Cardiac fibroblast (primary cell): ENCODE measurements at regions not wholly inside any gene's neighbourhood (a gene's known extent, or its start where the extent isn't known, plus 50 kb on each side); places are given as distances from the start of the nearest gene placed in this dataset.

ENCODE experiments used
- DNase-seq, 2 donors: peaks; one replicate each; pipeline versions ENCODE4 v3.0.0 to v3.0.0-alpha.2; 2010; ENCODE audit warnings: low read depth in 2 of 2
- H3K4me3 ChIP-seq, 2 donors: replicated peaks in 1 of 2; 1 replicate in 1 of 2; 2 replicates in 1 of 2; pipeline ENCODE4 v1.5.1; 2011; ENCODE audit warnings: low read depth in 2 of 2, low read length in 2 of 2, mild to moderate bottlenecking in 2 of 2, moderate library complexity in 1 of 2
- TF ChIP-seq, protein P1 (sequence below): IDR thresholded peaks from one replicate; pipeline ENCODE4 v1.5.1; 2011; ENCODE audit warnings: low read depth, mild to moderate bottlenecking, low read length, inconsistent platforms

DNA sequence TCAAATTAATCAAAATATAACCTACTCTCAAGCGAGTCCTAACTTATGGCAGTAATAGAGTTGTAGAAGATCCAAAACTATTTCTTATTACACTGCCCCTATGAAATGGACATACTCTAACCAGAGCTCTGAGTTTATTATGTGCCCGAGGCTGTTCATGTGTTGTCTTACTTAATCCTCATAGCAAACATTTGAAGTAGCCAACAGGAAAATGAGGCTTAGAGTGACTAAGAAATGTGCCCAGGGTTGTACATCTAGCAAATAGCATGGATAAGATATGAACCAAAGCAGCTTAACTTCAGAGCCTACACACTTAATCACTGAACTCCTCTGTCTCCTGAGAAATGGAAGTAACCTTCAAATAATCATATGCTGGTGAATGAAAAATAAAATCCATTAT, 1551.7 kb downstream of the MAT2B start:
- no peak for DNase-seq
- TF ChIP-seq, protein P1, sequence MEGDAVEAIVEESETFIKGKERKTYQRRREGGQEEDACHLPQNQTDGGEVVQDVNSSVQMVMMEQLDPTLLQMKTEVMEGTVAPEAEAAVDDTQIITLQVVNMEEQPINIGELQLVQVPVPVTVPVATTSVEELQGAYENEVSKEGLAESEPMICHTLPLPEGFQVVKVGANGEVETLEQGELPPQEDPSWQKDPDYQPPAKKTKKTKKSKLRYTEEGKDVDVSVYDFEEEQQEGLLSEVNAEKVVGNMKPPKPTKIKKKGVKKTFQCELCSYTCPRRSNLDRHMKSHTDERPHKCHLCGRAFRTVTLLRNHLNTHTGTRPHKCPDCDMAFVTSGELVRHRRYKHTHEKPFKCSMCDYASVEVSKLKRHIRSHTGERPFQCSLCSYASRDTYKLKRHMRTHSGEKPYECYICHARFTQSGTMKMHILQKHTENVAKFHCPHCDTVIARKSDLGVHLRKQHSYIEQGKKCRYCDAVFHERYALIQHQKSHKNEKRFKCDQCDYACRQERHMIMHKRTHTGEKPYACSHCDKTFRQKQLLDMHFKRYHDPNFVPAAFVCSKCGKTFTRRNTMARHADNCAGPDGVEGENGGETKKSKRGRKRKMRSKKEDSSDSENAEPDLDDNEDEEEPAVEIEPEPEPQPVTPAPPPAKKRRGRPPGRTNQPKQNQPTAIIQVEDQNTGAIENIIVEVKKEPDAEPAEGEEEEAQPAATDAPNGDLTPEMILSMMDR, result no peak
- no peak overlapping the region for H3K4me3 ChIP-seq

DNA sequence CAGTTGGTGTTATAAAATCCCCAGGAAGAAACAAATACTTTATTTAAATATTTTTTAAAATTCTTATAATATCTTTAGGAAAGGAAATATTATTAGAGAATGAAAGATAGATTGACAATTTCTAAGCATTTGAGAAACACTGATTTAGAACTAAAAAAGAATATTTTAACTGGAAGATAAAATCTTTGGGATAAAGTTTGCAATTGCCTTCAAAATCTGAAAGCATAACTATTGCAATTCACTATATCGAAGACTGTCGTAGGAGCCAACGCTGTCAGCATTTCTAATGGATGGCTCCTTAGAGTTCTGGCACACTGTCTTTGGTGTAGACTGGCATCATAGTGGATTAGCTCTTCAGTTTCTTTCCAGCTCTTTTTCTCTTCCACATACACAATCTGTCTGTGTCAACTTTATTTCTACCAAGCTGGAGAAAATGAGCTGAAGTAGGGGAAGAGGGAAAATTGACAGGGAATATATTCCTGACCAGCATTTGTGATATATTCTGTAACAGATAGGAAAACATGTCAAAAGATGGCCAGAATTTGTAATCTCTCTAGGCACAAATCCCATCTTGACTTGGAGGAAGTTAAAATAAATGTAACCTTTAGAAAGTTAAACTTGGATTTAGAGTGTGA, 1561.4 kb downstream of the MAT2B start:
- DNase-seq, result no peak
- no peak overlapping the region for H3K4me3 ChIP-seq
- TF ChIP-seq, protein P1, result no peak

DNA sequence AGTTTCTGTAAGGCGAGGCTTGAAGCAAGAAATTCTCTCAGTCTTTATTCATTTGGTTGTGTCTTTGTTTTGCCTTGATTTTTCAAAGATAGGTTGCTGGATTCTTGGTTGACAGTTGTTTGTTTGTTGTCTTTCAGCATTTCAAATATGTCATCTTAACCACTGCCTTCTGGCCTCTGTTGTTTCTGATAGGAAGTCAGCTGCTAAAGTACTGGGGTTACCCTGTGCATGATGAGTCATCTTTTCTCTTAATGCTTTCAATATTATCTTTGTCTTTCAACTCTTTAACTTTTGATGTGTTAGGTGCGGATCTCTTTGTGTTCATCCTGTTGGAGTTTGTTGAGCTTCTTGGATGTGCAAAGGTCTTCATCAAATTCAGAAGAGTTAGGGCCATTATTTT, 1571.3 kb downstream of the MAT2B start:
- TF ChIP-seq, protein P1, result no peak
- DNase-seq, result no peak

DNA sequence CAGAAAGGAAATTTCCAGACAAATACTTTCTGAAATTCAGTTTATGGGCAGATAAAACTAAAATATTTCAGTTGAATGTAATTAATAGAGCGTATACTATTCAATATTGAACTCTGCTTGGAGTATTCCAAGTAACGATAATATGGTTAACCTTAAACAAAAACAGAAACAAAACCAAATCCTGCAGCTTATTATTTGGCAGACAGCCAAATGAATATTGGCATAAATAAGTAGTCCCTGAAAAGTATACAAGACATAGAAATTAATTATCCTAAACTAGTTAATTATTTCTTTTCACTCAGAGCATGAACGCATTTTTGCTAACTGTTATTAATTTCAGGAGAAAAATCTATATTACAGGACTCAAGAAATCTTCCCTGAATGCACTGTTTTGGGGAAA, 1574.0 kb downstream of the MAT2B start:
- no peak for DNase-seq
- TF ChIP-seq, protein P1, result no peak
- H3K4me3 ChIP-seq, result no peak overlapping the region

More for the DNA sequence above, 1571.3 kb downstream of the MAT2B start:
- H3K4me3 ChIP-seq, result no peak overlapping the region

GRCh38 chr5:165083394-165083793, 1578.0 kb downstream of the MAT2B start:
- no peak for DNase-seq
- TF ChIP-seq, protein P1, result no peak
- no peak overlapping the region for H3K4me3 ChIP-seq

- H3K4me3 ChIP-seq, result no peak overlapping the region
- DNase-seq, result no peak
- TF ChIP-seq, protein P1, result no peak
Observed at GRCh38 chr5:165086465-165086864, 1581.0 kb downstream of the MAT2B start.

GRCh38 chr5:165094782-165095181, 1589.4 kb downstream of the MAT2B start:
- no peak overlapping the region for H3K4me3 ChIP-seq
- DNase-seq, result no peak
- TF ChIP-seq, protein P1, result no peak
